Activated CD4-positive, alpha-beta T cell treated with anti-CD3 and anti-CD28 coated beads for 4 hours (primary cell): ENCODE measurements at regions not wholly inside any gene's neighbourhood (a gene's known extent, or its start where the extent isn't known, plus 50 kb on each side); places are given as distances from the start of the nearest gene placed in this dataset.
"Not testable (repeated sequence)": the region's sequence is repeated elsewhere in the genome, so short reads cannot be mapped to it uniquely, and the experiment has no call there.

ENCODE experiments used
- DNase-seq, 2 donors: peaks; one replicate each; pipeline ENCODE4 v3.0.0-alpha.2; 2020

DNA sequence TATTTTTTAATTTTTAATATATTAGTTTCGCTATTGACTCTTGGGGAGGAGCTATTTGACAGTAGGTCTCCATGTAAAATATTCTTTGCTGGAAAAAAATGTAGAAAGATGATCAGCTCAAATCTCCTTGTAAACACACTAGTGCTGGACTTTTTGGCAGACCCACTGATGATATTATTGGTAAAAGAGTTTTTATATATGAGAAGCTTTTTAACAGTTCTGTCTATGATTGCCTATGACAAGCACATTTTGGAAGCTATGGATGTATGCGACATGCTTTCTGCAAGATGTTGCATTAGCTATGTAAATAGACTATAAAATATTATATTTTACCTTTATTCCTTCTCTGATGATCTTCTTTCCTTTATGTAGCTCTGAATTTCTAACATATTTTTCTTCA, 928.5 kb downstream of the DNAJB9 start:
- no peak for DNase-seq

DNA sequence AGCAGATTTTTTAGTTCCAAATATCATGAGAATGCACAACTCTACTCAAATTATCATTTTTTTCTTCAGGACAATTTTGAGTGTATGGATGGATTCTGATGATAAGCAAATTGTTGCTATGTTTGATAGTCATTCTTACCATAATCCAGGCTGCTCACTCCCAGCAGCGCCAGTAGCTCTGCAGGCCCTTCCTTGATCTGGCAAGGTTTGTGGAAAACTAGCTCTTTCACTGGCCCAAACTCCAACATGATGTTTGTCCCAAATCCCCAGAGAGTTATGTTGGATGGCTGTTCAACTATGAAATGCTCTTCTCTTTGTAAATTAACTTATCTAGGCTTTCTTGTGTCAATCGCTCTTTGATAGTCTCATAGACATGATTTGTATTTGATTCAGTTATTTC, 933.7 kb downstream of the DNAJB9 start:
- DNase-seq = no peak

DNA sequence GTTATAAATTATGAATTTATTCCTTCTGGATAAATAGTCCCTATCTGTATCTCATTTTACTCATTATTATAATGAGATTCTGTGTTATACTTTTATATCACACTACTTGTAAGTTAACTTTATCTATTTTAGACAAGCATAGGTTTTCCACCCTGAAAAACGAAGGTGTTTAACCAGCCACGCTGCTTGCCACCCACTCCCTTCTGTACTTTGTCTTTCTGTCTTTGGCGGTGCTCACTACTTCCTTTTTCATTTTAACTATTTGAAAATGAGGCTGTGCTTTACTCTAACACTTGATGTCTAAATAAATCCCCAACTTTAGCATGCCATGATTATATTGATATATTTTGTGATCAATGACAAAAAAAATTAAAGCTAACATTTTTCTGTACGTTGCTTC, 952.9 kb downstream of the DNAJB9 start:
- DNase-seq = no peak

DNA sequence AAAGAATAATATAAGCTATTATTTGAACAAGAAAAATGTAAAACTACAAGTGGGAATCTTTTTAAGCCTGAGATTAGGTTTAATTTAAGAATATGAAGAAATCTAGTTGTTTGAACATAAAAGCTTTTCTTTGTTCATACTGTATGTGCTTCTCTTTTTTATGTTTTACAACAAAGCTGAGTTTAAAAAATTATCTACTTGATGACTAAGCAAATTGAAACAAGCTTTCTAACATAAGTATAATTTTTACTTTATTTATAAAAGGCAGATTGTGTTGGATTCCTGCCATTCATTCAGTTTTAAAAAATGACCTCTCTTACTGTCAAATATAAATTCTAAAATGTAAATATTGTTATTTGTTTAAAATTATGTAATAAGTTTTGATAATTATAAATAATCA, 958.2 kb downstream of the DNAJB9 start:
- no peak for DNase-seq

DNA sequence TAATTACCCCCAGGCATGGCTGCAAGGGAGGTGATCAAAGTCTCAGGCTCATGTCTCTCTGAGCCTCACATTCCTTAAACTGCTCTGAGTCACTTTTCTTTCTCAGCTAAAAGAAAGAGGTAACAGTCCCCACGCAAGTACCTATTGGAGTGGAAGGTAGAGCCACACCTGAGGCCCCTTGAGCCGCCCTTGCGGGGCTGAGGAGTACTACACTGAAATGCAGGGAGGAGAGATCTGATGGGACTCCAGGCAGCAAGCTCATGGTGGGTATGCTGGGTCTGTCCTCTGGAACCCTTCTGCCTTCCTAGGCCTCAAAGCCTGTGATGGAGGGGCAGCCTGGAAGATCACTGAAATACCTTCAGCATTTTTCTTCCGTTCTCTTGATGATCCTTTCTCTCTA, 960.0 kb downstream of the DNAJB9 start:
- no peak for DNase-seq

DNA sequence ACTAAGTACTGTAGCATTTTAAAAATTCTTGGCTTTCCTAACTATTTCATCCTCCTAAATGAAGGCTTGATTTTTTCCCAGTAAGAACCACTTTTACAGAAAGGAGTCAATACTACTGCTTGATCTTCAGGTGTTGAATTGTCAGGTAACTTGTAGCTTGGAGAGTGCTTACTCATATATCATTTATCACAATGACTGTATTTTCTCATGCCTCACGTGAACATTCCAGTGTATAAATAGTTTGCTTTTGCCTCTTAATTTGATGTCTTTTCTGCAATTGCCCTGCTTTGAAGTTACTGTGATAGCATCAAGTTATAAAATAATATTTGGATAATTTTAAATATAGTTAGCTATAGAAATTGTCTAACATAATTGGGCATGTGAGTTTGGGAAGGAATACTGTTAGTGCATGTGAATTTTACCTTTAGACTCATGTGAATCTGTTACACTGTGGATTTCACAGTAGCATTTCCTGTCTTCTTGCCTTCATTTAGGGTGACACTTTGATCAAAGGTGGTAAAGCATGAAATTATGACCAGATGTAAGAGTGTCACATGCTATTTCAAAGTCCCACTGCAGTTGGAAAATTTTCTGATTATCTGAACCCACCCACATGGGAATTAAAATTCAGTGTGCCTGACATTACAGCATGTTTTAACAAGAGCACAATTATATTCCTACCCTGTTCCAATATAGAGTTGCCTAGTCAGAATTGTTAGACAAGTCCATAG, 962.8 kb downstream of the DNAJB9 start:
- DNase-seq = no peak

DNA sequence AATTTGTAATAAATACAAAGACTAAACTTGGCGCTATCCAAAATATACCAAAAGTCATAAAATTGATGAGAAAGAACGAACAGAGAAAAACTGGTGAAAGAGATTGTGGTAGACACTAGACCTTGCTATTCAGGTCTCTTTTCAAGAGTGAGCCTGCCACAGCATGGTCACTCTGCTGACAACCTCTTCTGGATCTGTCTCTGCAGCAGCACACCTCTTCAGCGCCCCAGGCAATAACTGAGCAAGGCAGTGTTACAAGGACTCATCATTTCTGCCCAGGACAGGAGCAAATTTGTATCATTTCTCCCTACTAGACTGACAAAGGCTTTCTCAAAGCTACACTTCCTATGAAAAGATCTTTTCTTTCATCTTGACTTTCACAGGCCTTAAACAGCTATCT, 976.0 kb downstream of the DNAJB9 start:
- DNase-seq = no peak

DNA sequence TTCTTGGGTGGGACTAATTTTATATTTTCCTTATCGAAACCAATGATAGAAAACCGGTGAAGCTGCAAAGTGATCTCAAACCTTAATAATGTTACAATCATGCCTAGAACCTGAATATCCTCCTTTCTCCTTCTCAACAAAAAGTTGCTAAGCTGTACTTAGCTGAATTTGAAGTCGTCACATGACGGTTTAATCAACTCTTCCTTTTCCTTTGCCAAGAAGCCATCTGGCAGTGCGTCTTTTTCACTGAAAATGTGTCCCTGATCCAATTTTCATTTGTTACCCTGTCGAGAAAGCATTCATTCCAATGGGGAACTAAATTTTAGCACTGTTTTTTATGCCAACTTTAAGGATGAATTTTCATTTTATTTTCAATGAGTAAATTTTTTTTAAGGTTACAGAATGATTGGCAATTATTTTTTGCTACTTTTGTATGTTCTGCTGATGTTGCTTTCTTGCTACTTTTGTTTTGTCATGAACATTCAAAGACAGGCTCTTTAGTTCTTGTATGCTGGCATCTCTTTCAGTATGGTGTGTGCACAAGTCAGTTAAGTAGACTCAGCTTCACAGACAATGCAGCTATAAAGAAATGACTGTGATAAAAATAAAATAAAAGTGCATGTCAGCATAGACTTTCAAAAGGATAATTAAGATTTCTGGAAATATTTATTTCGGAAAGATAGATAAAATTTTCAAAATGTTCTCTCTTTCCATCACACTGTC, 980.0 kb downstream of the DNAJB9 start:
- no peak for DNase-seq

DNA sequence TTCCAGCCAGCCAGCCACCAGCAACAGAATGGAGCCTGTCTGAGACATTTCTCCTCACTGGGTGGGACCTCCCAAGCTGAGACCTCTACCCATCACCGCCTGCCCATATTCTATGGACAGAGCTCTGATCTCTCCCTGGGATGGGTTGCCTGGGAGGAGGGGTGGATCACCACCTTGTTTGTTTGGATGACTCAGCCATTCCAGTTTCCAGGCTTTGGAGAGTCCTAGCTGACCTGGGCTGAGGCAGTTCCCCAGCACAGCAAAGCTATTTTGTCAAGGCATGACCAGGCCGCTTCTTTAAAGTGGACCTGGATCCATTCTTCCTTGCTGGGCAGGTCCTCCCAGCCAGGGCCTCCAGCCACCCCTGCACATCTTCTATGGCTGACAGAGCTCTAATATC, 982.3 kb downstream of the DNAJB9 start:
- DNase-seq = no peak

DNA sequence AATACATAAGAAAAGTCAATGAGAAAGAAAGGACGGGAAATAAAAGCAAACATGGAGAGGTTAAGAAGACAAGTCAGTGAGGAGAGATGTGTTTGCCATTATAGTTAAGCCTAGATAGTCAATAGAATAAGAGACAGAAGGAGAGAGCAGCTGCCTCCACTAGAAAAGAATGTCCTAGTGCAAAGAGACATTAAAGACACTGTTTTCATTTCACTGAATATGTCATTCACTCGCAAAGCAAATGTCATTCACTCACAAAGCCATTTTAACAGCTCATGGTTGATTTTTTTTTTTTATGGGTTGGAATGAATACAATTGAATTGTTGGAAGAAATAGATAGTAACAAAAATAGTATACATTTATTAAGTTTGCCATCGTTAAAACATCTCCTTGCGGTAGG, 1007.6 kb downstream of the DNAJB9 start:
- DNase-seq = no peak

DNA sequence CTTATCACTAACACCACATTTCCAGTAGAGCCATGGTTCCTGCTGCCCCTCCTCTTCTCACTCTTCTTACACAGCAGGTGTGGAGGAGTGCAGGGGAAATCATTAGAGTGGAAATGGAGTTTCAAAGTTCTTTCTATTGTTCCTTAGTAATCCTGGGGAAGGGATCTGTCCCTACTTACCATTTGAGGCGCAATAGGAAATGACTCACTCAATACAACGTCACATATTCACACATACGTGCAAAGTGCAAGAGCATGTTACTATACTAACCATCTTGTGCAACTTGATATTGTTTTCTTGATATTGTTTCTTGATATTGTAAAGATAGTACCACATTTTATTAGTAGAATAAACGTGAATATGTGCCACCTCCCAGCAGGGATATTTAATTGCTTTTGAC, 1010.2 kb downstream of the DNAJB9 start:
- DNase-seq = no peak

DNA sequence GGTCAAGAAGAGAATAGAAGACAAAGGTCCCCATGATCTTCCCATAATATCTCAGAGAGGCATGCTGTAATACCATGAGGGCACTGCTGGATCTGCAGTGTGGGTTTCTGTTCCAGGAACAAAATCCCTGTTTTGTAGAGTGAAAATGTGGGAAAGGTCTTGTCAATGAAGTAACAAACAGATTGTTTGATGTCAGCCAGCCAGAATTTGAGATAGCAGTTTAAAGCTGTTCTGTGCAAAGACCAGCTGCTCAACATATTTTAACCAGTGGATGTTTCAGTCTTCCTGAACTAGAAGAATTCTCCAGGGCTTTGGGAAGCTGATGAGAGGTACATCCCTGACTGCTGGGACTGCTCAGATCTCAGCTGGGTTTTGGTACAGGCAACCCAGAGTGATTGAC, 1012.5 kb downstream of the DNAJB9 start:
- DNase-seq = no peak

DNA sequence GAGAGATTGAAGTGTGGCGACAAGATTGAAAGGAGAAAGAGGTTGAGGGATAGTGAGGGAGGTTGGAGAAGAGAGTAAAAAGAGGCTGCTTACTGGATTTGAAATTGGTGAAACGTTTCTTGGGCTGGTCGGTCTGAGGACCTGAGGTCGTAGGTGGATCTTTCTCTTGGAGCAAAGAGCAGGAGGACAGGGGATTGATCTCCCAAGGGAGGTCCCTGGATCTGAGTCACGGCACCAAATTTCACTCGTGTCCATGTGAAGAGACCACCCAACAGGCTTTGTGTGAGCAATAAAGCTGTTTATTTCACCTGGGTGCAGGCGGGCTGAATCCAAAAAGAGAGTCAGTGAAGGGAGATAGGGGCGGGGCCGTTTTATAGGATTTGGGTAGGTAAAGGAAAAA, 1027.3 kb downstream of the DNAJB9 start:
- DNase-seq = not testable (repeated sequence)

DNA sequence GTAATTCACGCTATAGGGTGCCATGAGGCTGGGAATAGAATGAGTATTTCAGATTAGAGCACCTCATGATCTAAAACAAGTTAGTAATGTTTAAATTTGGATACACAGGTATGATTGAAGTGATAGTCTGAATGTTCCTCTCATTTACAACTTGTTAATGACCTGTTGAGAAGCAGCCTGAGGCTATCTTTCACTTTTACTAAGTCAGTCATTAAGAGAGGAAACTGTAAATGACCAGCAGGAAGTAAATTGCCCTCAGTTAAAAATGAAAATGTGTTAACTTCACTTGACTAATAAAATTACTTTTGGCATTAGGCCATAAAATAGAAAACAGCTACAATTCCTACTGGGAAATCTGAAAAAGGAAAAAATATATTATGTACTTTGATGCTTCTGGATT, 1042.0 kb downstream of the DNAJB9 start:
- no peak for DNase-seq

DNA sequence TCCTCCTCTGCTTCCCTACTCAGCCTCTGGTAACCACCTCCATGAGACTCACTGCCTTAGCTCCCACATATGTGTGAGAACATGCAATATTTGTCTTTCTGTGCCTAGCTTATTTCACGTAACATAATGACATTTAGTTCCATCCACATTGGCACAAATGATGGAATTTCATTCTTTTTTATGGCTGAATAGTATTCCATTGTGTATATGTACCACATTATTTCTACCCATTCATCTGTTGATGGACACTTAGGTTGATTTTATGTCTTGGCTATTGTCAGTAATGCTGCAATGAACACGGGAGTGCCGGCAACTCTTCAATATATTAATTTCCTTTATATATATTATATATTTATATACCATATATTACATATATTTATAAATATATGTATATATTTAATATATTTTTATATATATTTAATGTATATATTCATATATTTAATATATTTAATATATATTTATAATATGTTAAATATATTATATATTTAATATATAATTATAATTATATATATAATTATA, 1046.9 kb downstream of the DNAJB9 start:
- DNase-seq = no peak

DNA sequence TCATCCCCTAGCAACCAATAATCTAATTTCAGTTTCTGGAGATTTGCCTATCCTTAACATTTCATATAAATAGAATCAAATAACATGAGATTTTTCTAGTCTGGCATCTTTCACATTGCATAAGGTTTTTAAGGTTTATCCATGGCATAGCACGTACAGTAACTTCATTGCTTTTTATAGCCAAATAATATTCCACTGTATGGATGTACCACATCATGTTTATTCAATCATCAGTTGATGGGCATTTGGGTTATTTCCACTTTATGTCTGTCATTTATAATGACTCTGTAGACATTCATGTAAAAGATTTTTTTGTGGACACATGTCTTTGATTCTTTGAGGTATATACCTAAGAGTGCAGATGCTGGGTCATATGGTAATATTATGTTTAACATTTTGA, 1052.6 kb downstream of the DNAJB9 start:
- DNase-seq = no peak

DNA sequence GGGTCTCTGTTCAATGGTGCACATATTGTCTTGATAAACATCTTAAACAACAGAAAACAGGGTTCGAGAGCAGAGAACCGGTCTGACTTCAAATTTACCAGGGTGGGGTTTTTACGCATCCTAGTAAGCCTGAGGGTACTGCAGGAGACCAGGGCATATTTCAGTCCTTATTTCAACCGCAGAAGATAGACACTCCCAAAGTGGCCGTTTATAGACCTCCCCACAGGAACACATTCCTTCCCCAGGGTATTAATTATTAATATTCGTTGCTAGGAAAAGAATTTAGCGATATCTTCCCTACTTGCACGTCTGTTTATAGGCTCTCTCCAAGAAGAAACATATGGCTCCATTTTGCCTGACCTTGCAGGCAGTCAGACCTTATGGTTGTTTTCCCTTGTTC, 1063.2 kb downstream of the DNAJB9 start:
- not testable (repeated sequence) for DNase-seq

DNA sequence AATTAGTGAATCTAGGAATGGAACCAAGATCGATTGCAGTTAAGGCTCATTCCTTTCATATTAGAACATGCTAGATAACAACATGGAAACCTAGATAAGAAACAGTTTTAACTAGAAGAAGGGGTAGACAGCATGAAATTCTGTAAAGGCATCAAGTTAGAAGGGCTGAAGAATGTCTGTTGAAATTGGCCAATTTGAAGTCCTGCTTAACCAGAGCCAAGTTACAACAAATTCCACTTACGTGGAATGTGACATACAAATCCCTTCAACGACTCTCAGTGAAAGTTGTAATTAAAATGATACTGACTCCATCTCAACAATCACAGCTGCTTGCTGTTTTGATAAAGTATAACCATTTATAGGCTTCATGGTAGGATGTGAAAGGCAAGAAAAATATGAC, 1065.7 kb downstream of the DNAJB9 start:
- no peak for DNase-seq

DNA sequence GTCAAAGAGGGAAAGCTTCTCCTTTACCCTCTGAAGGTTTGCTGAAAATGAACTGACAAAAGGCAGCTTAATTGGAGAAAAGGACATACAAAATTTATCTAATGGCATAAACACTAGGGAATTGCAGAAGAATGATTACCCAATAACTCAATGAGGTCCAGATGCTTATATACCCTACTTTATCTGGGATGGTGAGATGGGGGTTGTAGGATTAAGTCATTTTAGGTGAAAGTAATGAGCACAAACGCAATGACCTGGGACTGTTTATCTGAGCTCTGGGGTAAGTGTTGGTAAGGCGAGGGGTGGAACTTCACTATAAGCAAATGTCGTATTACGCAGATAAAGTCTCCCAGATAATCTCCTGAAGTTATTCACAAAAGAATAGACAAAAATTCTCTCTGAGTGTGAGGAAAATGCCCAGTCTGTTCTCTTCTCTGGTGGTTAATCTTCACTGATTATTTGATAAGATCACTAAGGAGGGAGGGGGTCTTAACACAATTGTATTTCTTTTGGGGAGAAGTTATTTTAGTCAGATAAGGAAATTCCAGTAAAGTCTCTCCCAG, 1067.8 kb downstream of the DNAJB9 start:
- DNase-seq = no peak

DNA sequence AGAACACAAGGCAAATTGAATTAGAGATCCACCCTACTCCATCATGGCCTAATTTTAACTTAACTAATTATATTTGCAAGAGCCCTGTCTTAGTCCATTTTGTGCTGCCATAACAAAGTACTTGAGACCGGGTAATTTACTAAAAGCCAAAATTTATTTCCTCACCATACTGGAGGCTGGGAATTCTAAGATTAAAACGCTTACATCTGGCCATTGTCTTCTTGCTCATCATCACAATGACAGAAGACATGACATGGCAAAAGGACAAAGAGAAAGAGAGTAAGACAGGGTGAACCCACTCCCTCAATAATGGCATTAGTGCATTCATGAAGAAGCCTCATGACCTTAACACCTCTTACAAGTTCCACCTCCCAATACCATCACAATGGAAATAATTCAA, 1068.6 kb downstream of the DNAJB9 start:
- DNase-seq = no peak

DNA sequence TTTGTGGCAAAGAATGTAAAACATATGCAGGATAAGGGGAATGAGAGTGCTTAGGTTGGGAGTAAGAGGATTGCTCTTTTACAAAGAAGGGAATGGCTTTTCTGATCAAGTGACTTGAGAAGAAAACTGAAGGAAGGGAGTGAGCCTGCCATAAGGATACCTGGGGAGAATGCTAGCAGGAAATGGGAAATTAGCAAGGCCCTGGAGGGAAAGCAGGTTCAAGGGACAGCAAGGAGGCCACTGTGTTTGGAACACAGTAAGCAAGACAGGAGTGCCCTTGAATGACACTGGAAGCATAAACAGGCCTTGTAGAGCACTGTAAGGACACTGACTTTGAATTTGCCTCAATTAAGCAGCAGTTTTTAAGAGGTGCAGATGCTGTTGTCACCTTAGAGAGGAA, 1069.9 kb downstream of the DNAJB9 start:
- no peak for DNase-seq

DNA sequence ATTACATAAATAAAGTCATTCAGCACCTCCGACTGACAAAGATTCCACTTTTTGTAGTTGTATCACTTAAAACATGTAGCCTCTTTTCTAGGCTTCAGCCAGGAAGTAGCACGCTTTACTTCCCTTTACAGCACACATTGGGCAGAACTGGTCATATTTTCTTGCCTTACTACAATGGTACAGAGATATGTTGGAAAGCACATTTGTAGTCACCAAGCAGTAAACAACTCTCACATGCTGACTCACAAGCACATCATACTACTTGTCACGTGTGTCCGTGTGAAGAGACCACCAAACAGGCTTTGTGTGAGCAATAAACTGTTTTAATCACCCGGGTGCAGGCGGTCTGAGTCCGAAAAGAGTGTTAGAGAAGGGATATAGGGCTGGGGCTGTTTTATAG, 1071.8 kb downstream of the DNAJB9 start:
- DNase-seq = no peak

DNA sequence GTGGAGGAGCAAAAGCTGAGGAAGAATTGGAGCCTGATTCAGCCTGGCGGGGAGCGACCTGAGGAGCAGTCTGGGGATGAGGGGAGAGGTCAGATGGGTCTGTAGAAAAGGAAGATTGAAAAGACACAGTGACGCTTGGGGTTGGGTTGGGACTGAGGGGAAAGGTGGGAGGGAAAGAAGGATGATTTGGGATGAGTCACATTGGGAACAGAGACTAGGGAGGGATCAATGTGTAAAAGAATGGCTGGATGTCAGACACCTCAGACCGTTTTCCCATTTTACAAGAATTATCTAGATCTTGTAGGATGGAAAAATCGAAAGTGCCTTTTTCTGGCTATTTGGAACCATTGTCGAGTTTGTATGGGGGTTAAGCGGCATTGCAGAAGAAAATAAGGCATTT, 1076.5 kb downstream of the DNAJB9 start:
- DNase-seq = no peak

DNA sequence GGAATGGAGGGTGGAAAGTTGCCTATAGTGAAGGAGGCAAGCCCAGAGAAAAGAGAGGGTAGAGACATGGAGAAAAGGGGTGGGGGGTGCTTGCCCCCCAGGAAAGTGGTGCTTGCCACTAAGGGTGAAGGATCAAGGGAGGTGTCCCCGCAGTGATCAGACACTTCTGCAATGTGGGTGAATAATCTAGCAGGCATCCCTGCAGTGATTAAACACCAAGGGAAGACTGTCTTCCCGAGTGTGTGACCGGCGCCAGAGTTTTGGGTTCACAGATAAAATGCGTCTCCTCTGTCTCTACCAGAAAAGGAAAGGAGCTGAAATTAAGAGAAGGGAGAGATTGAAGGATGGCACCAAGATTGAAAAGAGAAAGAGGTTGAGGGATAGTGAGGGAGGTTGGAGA, 1076.9 kb downstream of the DNAJB9 start:
- DNase-seq = not testable (repeated sequence)
